ENCODE measurements at regions not wholly inside any gene's neighbourhood (a gene's known extent, or its start where the extent isn't known, plus 50 kb on each side); places are given as distances from the start of the nearest gene placed in this dataset.

DNA sequence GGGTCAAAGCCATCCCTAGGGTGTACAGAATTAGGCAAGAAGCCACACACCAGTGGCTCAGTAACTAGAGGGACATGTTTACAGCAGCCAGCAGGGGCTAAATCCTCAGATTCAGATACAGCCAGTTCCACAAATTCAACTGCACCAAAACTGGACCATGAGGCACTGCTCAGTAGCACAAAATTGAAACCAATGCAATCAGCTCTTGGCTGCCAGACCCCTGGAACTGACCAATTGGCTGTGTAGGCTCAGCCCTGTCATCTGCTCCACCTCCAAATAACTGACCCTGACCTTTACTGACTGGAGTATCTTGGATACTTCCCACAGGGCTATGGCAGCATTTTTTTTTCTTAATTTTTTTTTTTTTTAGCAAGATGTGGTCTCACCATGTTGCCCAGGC lies 226.5 kb downstream of the FOXO1 start:
- DNase-seq, result no peak

DNA sequence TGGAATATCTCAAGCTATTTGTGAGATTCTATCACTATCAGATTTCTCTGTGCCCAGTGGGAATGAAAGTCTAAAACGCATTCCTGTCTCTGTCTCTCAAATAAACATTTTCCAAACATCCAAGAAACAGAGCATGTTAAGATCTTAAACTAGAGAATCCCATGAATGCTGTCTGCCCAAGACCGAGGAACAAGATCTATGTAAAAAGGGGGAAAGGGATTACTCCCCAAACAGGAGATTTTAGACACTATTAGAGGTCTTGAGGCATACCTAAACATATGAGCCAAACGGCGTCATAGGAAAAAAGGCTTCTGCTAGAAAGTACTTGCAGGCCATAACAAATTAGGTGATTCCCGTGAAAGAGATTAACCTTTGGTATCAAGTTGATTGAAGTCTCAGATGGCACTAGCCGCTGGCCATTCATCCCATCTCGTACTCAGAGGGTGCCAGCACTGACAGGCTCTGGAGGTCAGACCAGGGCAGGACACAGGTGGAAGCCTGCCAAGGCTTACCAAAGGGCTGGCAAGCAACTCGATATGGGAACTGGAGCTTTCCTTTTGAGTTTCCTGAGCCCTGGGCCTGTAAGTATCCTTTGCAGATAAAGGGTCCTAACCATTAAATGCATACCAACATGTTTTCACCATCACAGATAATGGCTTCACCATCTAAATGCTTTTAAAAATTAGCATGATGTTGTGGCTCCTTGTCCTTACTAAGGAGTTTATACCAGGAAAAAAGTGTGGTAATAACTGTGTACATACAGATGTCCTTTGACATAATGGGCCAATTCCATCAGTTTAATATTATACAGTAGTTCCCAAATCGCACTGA lies 225.2 kb downstream of the FOXO1 start:
- no peak for DNase-seq

DNA sequence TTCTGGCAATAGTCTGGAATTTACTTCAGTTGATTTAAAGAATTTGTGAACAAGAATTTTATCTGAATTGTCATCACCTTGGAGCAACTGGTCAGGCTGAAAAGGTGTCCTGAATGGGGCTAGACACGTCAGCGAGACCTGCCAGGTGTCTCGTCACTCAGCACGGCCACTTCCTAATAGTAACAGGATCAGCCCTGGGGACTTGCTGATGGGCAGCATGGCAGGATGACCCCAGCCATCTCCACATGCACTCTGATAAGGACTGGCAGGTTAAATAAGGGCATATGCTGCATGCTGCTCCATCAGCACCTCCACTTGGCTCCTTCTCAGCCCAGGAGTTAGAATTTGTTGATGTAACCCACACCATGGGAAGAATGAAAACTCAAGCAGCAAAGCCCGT lies 224.2 kb downstream of the FOXO1 start:
- no peak for DNase-seq

DNA sequence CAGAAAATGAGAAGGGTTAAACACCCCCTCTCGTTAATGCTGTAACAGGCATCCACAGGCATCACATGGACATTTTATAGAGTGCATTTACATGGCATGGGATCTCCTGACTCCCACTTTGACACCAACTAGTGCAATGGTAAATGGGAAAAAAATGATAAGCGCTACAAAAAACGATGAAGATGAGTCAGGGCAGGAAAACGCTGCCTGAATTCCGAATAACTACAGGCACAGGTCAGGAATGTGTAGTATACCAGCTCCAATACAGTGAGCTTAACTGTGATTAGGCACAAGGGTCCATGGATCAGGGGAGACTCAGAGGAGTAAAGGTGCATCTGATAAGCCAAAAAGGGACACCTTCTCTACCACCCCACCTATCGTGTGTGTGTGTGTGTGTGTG lies 223.6 kb downstream of the FOXO1 start:
- no peak for DNase-seq

DNA sequence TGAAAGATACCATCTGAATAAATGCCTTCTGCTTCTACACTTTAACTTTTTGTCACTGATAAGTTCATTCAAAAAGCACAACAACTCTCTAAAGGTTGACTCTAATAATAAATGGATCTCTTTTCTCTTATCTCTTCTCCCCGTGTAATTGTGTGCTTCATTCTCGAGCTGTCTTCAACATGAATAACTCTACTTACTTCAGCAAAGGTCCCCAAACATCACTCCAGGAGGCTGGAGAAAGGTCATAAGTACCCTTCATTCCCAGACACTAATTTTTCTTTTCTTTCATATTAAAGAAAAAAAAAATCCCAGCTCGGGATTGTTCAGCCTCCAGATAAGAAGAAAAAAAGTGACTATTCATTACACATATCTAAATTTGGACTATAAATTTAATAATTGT lies 222.2 kb downstream of the FOXO1 start:
- DNase-seq, result no peak

DNA sequence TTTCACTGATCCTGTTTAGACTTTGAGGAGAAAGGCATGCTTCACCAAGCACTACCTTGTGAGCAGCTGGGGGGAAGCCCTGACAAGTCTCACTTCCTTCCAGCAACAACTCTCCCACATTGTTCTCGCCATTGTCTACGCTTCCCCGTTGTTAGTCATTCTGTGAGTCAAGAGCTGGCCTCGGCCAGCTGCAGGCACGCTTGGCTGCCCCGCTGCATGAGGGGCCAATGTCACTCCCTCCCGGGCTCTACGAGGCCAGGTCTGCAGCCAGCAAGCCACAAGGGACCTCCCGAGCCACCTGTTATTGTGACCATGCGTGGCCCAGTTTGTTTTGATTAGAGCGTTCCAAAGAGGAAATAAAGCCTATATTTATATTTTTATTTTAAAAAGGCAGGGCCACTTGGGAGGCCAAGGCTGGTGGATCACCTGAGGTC lies 220.9 kb downstream of the FOXO1 start:
- no peak for DNase-seq

DNA sequence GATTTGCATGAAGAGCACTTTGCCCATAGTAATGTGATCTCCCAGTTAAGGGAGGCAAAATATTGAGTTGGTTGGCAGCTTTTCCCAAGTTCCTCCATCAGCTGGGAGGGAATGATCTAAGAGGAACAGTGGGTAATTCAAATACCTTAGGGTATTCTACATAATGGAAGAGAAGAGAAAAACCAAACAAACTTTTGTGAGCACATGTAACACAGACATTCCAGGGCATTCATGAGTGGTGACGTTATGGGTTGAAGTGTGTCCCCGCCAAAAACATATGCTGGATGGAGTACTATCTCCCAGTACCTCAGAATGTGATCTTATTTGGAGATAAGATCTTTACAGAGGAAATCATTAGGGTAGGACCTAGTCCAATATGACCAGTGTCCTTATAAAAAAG lies 220.1 kb downstream of the FOXO1 start:
- no peak for DNase-seq

DNA sequence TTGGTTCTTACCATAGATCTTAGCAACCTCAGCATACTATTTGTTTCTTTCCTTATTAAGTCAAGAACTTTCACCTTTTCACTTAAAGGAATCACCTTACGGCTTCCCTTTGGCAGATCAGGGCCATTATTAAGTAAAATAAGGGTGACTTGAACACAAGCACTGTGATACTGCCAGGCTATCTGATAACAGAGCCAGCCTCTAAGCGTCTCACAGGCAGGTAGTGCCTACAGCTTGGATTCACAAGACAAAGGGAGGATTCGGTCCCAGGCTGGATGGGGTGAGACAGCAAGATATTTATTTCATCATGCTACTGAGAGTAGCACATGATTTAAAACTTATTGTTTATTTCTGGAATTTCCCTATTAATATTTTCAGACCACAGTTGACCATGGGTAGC lies 218.6 kb downstream of the FOXO1 start:
- DNase-seq, result no peak

DNA sequence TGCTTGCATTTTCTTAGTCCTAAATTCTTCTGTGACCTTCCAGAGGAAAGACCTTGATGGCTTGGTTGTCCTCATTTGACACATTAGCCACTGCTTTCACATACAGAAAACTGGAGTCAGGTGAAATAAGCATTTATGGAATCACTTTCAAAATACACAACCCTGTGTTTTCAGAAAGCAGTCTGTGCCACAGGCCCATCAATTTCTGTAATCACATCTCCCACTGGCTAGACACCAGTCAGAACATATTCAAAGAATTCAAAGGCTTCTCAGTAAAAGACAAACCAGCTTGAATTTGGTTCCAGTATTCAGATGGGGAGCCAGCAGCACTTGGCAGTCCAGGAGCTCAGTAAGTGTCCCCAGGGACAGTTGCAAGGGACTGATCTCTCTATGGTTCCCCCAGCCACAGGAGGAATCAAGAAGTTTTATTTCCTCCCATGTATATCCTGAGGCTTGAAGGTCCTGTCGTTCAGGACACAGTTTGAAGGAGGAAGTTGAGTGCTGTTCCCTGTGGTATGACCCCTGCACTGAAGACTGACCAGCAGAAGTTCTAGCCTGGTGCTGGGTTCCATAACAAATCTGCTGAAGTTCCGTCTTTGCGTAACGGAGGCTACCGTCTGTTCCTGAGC lies 214.3 kb downstream of the FOXO1 start:
- DNase-seq, result no peak

DNA sequence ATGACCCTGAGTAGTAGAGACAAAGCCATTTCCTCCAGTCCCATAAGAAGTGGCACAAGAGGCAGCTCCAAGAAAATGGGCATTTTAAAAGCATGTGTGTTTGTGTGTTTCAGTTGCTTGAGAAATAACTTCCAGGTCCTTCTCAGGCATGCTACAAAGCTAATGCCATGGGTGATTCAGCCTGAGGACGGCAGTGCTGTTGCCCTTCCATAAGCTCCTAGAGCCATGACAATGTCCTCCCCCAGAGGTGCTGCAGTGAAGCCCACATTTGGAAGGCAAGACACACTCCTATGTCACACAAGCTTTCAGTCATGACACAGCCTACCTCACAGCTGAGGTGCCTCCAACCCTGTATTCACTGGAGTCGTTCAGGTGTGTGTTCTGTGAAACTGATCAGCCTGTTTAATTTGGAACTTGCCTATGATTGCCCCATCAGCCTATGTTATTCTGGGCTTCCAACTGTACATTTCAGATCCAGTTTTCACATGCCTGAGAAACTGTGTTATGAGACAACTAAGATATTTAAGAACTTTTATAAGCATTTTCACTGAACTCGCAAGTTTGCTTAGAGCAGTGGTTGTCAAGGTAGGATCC lies 213.6 kb downstream of the FOXO1 start:
- DNase-seq, result no peak

DNA sequence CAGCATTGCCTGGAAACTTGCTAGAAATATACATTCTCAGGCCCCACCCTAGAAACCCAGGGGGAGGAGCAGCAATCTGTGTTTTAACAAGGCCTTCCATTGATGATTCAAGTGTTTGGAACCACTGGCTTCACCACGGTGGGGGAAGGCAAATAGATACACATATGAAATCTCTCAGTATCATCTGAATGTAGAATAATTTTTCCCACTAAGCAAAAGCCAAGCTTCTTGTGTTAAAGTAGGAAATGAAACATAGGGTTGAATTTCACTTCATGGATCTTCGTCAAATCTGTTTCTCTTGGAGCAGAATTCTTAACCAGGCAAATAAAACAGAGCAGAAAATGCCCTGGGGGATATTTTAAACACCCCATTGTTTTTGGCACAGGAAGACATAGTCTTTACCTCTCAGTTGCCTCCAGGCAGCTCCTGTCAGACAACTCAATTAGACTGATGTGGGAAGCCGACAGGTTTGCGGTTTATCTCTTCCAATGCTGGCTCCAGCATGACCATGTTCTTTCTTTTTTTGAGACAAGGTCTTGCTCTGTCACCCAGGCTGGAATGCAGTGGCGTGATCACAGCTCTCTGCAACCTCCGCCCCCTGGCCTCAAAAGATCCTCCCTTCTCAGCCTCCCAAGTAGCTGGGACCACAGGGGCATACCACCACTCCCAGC lies 213.0 kb downstream of the FOXO1 start:
- DNase-seq, result no peak

DNA sequence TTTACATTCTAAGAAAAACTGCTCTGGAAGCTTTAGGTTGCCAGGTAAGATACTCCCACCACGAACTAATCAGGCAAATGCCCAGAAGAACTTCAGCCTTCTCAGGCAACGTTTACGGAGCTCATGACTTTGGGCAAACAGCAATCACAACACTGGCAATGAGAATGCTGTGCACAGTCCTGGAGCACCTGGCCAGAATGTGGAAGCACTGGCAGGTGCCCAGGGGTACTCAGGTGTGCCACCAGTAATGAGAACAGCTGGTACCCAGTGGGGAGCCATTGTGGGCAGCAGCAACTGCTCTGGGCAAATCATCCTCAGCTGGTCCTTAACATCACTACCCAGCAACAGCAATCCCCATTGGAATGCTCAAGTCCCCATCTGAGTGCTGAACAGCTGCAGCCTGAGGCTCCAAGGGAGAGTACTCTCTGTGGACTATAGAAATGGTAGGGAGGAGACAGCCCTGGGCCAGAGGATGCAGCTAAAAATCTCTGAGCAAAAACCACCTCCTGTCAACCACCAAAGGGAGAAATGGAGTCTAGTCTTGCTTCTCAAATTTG lies 210.0 kb downstream of the FOXO1 start:
- no peak for DNase-seq

DNA sequence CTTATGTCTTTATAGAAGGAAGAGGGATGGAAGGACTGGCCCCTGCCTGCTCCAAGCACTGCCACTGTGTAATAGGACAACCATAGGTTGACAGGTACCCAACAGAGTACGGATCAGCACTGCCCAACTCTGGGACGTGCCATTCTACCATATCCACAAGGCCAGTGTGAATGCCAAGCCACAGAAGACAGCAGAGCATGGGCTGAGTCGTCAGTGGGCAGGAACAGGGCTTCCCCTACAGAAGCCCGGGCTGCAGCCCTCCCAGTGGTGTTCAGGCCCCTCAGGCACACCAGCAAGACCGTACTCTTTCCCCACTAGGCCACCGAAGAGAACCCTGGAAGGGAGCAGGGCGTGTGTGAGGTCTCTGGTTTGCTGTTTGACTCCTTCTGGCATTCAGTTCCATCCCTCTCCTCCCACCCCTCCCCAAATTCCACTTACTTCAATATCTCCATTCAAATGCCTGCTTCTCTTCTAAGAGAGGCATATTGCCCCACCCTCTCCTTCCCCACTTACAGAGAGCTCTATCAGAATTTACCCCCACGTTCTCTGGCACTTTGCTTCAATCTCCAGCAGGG lies 209.4 kb downstream of the FOXO1 start:
- DNase-seq, result no peak

DNA sequence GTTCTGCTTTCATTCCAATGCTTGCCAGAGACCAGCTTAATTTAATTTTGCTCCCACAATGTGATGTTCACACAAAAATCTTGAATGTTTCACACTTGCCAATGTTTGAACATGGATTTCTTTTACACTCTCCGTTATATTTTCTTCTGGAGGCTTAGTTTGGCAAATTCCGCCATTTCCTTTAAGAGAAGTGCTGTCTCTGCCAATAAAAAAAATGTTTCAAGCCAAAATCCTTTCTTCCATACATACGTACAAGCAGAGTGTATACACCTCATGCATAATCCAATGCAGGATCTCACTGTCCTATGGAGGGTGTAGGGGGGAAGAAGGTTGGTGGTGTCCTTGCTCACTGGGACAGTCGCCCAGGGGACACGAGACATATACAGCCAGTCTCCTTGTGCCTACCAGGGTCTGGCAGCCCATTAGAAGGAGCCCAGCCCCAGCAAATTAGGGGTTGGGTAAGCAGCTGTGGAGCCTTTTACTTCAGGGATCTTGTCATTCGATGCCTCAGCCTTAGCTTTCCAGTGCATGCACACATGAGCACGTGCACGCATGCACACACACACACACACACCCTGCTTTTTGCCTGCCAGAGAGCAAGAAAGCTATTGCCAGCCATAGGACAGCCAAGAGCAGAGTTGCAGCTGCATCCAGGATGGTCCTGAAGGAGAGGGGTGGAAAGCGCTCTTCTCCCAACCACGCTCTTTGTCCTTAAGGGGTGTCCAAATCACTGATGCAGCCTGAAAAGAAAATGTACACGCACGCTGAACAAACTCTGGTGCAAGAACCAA lies 208.3 kb downstream of the FOXO1 start:
- DNase-seq, result no peak

DNA sequence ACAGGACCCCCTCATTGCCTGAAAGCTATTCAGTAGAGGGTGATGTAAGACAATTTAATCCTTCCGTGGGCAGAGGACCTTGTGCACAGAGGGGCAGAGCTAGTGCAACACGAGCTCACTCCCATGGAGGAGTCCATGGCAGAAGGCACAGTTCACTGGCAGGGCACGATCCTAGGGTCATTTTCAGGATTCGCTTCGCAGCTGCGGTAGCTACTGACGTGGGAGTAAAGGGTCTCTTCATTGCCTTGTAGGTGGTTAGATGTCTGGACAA lies 207.8 kb downstream of the FOXO1 start:
- no peak for DNase-seq

DNA sequence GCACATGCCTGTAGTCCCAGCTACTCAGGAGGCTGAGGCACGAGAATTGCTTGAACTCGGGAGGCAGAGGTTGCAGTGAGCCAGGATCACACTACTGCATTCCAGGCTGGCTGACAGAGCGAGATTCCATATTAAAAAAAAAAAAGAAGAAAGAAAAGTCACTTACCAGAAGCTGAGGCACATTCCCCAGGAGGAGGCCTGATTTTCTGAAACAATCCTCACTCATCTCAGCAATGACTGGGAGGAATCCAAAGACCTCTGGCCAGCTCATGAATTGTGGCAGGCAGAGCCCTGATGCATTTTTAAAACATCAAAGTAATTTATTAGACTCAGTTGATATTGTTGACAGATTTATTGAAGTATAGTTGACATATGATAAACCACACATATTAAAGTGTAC lies 206.3 kb downstream of the FOXO1 start:
- no peak for DNase-seq

DNA sequence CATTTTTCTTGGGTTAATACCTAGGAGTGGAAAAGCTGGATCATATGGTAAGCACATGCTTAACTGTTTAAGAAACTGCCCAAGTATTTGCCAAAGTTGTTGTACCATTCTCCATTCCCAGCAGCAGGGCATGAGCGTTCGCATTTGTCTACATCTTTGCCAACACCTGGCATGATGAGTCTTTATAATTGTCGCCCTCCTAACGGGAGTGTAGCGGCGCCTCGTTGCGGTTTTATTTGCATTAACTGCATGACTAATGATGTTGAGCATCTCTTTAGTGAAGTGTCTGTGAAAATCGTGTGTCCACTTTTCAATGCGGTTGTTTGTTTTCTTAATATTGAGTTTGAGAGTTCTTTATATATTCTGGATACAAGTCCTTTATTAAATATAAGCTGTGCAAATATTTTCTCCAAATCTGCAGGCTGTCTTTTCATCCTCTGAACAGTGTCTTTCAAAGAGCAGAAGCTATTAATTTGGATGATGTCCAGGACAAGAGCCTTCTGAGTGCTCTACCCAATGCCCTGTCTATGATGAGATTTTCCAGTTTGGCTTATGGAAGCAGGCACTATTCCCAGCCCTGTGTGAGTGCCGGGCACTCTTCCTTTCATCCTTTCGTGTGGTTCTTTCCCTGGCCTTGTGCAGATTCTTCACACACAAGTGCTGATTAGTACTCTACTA lies 202.0 kb downstream of the FOXO1 start:
- no peak for DNase-seq

DNA sequence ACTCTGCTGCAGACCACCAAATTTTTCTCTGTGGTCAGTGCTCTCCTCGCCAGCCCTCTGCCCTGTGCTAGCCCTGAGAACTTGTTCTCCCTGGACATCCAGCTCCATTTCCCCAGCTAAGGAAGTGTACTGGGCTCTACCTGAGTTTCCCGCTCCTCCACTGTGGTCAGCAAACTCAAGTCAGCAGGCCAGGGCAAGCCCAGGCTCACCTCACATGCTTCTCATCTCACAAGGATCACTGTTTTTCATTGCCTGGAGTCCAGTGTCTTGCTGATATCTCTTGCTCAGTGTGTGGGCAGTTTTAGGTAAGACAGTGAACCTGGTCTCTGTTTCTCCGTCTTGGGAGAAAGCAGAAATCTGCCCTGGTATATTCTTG lies 201.4 kb downstream of the FOXO1 start:
- no peak for DNase-seq

DNA sequence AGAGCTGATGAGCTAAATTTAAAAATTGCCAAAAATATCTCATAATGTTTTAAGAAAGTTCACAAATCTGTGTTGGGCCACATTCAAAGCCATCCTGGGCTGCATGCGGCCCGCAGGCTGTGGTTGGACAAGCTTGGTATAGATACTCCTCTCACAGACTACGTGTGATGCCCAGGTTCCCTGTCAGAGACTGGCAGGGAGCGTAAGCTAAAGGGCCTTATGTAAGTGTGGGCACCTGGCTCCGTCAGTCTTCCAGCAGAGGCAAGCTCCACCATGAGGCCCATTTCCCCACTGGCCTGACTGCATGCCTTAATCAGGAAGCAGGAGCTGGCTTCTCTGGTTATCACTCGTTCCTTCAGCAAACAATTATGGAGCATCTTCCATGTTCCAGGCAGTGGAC lies 200.2 kb downstream of the FOXO1 start:
- no peak for DNase-seq

DNA sequence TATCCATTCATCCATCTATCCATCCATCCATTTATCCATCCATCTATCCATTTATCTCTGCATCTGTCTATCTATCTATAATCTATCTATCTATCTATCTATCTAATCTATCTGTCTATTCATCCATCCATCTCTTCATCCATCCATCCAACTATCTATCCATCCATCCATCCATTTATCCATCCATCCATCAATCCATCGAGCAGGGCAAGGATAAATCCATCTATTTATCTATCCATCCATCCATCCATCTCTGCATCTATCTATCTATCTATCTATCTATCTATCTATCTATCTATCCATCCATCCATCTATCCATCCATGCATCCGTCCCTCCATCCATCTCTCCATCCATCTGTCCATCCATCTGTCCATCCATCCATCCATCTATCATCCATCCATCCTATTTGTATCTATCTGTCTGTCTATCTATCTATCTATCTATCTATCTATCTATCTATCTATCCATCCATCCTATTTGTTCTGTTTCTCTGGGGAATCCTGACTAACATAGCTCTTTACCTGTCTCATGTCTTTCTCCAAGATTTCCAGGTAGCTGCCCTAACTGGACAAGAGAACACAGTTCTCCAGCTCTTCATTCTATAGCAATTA lies 198.1 kb downstream of the FOXO1 start:
- no peak for DNase-seq

DNA sequence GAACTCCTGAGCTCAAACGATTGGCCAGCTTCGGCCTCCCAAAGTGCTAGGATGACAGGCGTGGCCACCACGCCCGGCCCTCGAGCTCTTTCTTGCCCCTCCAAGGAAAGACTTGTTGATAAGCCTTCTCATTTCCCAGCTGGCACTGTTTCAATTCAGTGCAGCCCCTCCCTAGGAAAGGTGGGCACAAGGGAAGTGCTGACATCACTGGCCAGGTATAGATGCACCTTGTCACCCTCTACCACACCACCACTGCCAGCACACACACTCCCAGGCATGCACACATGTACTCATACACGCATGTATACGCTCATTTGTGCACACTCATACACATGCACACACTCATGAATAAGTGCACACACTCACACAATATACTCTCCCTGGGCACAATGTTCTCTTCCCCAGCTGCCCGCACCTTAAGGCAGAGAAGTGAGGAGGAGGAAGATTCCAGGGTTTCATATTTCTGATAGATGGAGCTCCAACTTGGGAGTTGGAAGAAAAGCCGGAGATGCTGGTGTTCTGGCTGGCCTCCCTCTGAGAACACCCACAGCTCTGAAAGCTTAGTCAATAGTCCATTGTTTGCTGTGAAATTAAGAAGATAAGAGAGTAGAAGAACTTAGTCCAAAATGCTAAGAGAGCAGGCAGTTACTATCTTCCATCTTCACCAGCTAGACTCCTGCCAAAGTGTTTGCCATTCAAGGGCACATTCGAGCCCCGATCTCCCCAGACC lies 196.7 kb downstream of the FOXO1 start:
- no peak for DNase-seq
